ENCODE measurements at regions not wholly inside any gene's neighbourhood (a gene's known extent, or its start where the extent isn't known, plus 50 kb on each side); places are given as distances from the start of the nearest gene placed in this dataset.
"Not testable (repeated sequence)": the region's sequence is repeated elsewhere in the genome, so short reads cannot be mapped to it uniquely, and the experiment has no call there.

DNA sequence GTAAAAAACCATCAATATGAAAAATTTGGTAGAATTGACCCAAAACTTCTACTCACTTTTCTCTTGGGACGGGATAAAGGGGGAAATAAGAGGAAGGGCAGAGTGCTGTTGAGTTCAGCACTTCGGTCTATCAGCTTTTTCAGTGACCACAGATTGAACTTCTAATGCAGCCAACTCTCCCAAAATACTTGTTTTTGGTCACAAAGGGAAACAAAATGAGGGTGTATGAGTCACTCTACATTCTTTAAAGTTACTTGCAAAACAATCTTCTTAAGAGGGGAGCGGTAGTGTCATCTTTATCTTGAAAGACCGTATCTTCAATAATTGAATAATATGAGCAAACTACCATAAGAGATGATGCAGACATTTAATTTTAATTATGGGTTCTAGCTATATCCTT is 661.3 kb downstream of the CD109 start:
- DNase-seq: no peak

DNA sequence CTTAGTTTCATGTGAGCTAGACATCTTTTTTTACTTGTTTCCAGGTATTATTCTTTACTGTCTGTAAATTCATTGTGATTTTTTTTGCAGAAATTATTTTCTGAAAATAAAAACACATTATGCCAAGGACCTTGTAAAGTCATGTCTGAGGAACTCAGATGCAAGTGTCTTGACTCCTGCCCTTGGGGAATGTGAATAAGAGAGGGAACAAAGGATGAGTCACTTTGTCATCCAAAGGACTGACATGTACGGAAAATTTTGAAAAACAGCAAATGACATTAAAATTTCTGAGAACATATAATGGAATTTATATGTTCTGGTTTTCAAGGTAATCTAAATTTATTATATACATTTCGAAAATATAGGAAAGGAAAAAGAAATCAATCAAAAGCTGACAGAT is 660.4 kb downstream of the CD109 start:
- no peak for DNase-seq

DNA sequence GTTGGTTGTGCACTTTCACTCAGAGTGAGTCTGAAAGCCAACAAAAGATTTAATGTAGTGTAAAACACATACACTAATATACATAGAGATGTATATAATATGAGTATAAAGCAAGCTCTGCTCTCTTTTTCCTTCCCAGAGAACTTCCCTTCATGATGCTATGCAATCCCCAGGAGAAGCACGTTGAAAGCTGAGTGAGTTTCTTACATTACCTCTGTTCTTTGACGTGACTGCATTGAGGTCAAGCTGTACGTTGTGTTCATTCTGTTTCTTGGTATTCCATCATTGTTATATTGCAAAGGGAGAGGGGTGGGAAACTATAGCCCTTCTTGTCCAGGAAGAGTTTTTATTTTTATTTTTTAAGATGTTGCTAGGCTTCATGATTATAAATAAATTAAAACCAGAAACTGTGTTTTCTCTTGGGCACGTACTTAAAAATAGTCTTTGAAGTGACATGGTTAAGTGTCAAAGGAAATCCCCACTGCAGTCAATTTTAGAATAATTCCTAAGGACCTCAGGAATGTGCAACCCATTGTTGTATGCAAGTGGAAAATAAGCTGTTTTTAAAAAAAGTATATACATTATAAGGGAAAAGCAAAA is 651.0 kb downstream of the CD109 start:
- no peak for DNase-seq

DNA sequence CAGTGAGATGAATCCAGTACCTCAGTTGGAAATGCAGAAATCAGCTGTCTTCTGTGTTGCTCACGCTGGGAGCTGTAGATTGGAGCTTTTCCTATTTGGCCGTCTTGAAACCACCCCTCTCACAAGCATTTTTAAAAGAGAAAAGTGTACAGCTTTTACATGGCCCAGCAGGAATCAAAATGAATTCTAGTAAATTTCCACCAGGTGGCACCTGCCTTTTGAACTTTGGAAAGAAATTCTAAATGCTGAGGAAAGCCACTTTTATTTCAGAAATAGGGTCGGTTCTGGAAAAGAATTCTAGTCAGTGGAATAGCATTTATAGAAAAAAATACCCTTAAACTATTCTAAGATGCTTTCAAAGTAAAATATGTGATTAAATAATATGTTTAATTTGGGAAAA is 647.8 kb downstream of the CD109 start:
- no peak for DNase-seq

DNA sequence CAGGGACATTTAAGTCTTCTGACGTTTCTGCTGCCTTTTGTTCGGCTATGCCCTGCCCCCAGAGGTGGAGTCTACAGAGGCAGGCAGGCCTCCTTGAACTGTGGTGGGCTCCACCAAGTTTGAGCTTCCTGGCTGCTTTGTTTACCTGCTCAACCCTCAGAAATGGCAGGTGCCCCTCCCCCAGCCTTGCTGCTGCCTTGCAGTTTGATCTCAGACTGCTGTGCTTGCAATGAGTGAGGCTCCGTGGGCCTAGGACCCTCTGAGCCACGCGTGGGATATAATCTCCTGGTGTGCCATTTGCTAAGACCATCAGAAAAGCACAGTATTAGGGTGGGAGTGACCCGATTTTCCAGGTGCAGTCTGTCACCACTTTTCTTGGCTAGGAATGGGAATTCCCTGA is 647.3 kb downstream of the CD109 start:
- not testable (repeated sequence) for DNase-seq

DNA sequence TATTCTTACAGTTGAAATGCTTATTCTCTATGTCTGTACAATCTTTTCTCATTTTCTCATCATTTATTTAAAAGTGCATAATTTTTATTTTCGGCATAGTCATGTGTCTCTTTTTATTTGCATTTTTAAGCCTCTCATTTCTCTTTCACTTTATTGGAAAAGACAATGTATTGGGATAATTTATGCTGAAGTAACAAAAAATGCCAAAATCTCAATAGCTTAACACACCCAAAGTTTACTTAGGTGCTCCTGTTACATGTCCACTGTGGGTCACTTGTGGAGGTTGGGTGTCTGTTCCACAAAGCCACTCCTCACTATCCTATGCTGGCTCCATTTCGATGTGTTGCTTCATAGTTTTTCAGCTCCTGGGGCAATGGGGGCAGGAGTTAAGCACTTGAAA is 638.7 kb downstream of the CD109 start:
- DNase-seq: no peak

DNA sequence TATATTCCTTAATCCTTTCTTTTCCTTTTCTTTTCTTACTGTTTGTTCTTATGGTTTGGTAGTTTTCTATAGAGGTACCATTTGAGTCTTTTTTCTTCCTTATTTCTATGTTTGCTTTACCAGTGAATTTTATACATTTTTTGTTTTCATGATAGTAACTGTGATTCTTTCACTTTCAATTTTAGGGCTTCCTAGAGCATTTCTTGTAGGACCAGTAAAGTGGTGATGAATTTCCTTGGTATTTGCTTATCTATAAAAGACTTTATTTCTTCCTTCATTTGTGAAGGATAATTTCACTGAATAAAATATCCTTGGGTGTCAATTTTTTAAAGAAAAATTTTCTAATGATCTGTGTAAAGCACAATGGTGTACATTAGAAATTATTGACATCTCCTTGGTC is 637.4 kb downstream of the CD109 start:
- no peak for DNase-seq

DNA sequence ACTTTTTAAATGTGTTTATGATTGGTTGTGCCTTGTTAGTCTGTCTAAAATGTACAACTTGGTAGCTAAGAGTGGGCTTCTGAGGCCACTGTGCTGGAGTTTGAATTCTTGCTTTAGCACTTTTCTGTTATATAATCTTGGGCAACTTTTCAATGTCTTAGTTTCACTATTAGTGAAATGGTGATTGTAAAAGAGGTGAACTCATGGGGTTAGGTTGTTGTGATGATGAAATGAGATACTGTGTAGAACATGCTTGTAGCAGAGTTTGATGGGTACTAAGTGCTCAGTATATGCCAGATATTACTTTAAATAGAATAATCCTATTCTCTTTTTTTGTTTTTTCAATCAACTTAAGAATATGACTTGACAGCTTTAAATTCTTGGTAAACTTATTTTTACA is 624.7 kb downstream of the CD109 start:
- DNase-seq: no peak

DNA sequence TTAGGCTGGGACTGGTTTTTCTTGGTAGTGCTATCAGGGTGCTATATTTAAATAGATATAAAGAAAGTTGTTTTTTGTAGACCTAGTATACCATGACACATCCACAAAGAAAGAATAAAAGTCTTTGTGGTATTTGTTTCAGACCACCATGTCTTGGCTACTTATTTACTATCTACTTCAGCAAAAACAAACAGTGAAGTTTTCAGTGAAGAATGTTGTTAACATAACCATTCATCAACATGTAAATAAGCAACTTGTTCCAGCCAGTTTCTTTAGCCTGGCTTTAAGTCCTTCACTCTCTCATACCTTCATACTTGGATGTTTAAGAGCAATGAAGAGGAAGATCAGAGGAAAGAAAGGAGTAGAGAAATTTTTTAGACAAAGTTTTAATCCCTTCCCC is 624.1 kb downstream of the CD109 start:
- no peak for DNase-seq

DNA sequence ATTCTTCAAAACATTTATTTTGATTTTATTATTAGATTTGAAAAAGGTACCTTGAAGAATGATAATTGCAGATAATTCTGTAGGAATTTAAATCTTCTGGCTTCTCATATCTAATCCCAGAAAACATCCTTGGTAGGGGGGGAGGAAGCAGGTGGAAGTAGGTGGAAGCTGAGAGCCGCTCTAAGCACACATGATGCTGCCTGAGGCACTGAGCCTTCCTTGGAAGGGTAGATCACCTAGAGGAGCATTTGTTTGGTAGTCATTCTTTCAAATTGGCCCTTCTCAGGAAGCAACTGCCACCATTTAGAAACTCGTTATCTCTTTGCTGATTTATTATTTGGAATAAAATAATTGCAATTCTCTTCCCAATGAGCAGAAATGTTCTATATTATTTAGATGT is 623.3 kb downstream of the CD109 start:
- DNase-seq: no peak

DNA sequence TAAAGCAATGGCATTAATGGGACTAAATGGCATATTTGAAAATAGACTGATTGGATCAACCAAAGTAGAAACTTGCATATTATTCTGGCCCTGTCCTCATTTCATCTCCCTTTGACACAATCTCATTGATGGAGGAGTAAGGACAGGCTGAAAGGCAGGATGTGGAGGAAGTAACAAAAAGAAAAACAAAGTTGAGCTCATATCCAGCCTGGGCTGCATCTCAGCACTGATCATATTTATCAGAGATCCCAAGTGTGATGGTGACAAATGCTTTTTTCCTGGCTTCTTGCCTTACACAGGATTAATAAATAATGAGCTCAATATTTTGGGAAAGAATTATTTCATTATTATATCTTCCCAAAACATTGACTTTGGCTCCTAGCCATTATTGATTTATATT is 622.7 kb downstream of the CD109 start:
- DNase-seq: no peak

DNA sequence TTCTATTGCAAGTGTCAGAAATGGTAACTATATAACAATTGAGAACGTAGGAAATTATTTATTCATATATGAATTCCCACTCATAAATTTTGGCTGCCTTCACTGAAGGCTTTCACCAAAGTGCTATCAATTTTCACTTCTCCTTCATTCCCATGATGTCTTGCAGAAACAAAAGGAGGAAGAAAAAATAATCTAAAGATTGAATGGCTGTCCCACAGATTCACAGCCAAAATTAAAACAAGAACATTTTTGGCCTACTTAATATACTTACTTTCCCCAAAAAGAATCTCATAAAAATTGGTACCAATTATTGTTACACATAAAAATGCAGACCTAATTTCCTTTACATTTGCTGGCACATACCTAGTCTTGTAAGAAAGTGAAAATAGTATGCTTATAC is 616.1 kb downstream of the CD109 start:
- no peak for DNase-seq

DNA sequence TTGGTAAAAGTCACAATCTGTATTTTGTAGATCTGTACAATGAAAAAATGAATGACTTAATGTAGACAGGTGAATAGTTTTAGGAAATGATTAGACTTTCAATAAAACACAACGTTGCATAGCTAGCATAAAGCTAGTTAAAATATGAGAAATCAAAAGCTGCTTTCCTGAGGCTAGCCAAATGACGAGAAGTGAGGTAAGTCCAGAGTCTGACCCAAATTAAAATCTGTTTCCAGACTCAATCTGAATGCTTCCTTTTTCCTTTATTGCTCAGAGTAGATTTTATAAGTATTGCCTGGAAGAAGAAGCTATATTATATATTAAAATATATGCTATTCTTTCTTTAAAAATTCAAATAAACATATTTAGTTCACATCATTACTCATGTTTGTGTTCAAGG is 615.4 kb downstream of the CD109 start:
- DNase-seq: no peak

DNA sequence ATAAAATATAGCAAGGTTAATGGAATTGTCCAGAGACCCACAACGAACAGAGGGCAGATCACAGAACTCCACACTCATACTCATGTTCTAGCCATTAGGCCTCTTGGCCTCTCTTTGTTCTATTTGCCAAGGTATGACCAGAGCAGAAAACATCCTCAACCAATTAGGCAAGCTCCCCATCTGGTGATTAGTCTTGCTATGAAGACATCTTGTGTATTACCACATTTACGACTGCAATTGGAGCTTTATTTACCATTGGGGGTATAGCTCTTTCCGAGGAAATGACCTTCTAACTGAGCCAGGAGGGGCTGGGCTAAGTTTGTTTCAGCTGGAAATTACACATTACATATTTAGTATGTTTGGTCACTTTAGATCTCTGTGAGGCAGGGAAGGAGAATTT is 593.9 kb downstream of the CD109 start:
- DNase-seq: no peak

DNA sequence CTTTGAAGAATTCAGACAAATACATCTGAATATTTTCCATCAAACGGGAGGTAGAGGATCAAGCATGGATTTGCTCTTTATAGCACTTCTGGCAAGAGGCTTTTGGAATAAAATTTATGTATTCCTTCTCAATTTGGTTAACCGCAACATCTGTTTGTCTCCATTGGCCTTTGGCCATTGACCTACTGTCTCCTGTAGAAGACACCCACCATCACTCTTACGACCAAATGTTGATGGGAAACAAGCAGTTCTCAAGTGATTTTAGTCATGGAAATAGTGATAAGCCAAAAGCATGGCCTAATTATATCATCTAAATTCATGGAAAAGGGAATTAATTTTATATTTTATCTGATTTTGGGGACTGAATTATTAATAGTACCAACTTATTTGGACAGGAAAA is 591.9 kb downstream of the CD109 start:
- DNase-seq: no peak

DNA sequence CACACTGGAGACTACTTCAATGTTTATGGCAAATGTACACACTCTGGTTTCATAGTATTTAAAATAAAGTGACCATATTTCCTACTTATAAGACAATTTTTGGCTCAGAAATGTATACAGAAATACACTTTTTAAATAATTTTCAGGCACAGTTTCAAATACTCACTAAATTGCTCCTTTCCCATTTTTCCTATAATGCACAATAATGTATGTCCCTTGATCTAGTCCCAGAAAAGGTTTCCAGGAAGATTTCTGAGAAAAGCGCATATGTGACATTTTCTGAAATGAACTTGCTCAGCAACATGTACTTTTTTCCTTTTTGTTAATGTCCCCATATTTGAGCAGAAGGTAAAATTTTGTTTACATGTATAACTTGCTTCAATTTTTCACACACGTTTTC is 591.4 kb downstream of the CD109 start:
- no peak for DNase-seq

DNA sequence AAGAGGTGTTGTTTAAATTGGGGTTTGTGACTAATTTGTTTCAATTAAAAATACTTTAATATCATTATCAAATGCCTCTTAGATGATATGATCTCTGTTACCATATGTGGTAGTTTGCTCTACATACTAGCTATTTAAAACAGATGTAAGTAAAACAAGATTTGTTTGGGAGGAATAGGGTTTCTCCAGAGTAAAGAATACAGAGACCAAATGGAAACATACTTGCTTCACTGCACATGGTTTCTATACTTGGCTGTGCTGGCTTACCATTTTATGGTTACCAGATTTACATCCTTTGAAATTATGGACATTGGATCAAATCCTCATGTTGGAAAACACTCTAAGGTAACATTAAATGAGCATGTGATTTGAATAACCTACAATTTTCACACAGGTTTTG is 588.3 kb downstream of the CD109 start:
- no peak for DNase-seq

DNA sequence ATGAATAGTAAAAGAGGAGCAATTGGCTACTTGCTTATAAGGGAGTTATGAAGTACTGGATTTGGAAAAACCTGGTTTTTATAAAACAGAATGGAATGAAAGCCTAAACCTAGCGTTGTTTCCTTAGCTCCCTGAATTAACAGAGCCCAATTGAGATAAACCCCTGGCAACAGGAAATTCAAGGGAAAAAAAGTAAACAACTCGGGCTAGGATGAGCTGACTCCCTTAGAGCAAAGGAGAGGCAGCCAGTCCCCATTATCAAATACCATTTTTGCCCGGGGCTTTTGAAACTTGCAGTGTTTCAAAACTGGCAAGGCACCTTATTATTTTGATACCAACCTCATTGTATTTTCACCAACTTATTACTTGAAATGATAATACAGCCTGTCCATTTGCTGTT is 587.5 kb downstream of the CD109 start:
- no peak for DNase-seq

DNA sequence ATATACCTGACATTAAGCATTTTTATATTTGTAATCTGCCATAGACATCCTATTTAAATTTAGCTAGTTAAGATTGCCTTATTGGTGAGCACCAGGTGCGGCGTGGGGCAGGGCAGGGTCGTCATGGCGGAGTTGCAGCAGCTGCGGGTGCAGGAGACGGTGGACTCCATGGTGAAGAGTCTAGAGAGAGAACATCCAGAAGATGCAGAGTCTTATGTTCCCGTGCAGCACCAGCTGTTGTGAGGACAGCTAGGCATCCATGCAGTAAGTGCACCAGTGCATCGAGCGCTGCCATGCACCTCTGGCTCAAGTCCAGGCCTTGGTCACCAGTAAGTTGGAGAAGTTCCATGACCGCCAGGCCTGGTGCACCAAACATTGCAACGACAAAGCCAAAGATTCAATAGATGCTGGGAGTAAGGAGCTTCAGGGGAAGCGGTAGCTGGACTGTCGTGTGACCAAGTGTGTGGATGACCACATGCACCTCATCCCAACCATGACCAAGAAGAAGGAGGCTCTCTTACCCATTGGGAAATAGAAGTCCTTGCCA is 586.2 kb downstream of the CD109 start:
- no peak for DNase-seq

DNA sequence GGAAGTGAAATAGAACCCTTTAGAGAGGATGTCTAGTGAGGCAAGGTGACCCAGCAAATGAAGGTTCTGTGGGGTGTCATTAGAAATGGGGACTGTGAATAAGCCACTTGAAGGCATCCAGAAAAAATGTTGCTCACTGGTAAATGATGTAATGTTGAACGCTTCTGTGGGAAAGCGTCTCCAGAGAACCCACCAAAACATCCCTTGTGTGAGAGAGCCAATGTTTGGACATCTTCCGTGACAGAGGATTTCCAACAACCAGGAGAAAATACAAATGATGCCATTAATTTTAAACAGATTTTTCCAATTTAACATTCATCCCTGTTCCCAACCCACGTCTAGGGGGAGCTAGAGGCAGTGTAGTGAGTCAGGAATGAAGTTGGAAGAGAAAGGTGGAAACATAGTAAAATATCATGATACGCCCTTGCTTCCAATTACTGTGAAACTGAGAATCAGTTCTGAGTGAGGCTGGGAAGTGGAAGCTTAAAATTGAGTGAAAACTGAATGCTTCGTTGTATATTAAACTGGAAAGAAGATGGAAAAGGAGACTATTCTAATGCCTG is 584.2 kb downstream of the CD109 start:
- no peak for DNase-seq

DNA sequence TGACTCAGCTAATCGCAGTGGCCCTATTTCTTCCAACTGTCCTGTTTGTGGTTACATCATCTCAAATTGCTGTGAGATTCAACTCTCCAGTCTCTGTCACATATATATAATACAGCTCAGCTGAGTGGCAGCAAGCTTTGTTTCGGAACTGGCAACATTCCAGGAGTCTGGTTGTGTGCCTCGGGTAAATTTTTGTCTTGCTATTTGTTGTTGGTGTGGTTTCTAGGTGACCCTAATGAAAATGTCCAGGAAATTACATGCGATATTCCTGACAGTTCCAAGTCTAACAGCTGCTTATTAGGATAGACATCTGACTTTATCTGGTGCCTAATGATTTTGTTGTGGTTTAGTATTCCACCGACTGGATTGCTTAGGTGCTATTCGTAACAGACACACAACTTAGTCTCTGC is 581.8 kb downstream of the CD109 start:
- no peak for DNase-seq

DNA sequence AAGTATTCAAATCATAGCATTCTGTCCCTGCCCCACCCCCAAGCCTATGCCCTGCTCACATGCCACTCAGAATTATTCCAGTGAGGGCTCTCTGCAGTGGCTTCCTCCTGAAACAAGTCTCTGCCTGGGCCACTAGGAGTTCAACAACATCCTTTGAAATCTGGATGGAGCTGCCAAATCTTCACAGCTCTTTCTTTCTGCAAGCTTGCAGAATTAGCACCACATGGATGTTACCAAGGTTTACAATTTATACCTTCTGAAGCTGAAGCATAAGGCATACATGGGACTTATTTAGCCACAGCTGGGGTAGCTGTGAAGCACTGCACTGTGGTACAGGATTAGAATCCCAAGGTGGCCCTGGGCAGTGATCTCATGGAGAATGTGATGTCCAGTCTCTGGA is 577.5 kb downstream of the CD109 start:
- DNase-seq: no peak

DNA sequence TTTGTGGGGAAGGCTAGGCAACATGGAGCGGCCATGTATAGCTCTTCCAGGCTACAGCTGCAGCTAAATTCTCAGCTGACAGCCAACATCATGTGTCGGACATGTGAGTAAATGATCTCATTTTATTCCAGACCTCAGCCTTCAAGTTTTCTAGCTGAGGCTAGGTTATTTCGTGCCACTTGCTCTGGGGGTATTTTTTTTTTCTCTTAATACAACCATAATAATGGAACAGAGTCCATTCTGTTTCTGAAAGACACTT is 573.5 kb downstream of the CD109 start:
- no peak for DNase-seq

DNA sequence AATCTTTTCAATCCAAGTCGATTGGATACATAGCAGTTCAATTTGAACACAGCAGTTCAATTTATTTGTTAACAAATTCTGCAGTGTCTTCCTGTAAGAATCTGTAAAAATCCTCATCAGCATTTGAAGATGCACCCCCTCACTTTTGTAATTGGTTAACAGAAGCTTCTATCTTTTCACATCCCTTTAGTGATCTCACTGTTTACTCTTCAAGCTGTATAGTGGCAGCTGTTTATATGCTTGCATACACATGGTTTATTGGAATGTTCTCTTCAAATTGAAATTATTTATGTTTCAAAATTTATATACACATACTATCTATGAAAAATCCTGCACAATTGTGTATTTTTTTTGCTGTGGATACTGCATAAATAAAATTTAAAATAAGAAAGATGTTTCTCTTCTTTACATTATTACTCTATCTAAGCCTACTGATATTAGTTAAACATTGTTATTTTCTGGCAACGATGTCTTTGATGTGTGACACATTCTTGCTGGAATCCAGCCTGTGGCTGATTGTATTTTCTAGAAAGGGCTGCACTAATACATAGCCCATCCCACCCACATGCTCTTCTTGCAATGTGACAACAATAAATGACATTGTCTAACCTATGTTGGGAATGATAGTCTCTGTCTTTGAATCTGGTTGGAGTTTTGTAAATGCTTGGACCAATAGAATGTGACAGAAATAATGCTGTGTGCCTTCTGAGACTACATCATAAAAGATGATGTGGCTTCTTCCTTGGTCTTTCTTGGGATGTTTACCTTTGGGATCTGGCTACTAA is 573.0 kb downstream of the CD109 start:
- no peak for DNase-seq

DNA sequence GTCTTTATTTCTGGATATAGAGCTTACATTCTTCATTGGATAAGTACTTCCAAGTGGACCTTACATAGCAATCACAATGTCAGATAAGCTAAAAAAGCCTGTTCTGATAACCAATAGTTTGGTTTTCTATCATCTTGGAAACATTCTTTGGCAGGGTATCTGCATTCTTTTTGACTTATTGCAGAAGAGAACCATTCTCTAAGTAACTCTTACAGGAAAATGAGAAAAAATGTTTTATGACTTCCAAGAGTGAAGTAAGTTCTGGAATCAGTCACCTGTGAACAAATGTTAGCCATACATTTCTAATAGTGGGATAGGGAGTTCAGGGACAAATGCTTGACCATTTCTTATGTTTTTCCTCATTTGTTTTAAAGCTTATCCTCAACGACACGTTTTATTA is 564.0 kb downstream of the CD109 start:
- no peak for DNase-seq

All from KG1 (cell line).